HUES64 (cell line): ENCODE measurements at regions not wholly inside any gene's neighbourhood (a gene's known extent, or its start where the extent isn't known, plus 50 kb on each side); places are given as distances from the start of the nearest gene placed in this dataset.

ENCODE experiments used
- H3K27ac ChIP-seq: 2 replicates; pipeline ENCODE4 v1.7.0; 2013; ENCODE audit warnings: low read depth, low read length, inconsistent platforms
- H3K27me3 ChIP-seq: 2 replicates; pipeline ENCODE4 v1.6.1; 2013; ENCODE audit warnings: mild to moderate bottlenecking, low read length; ENCODE audit not compliant: insufficient read depth
- H3K36me3 ChIP-seq: 2 replicates; pipeline ENCODE4 v1.6.1; 2013; ENCODE audit warnings: mild to moderate bottlenecking, low read length; ENCODE audit not compliant: insufficient read depth
- H3K4me1 ChIP-seq: 2 replicates; pipeline ENCODE4 v1.6.1; 2013; ENCODE audit warnings: mild to moderate bottlenecking, low read length, moderate library complexity; ENCODE audit not compliant: insufficient read depth
- H3K4me3 ChIP-seq: 2 replicates; pipeline ENCODE4 v1.5.1; 2013; ENCODE audit warnings: mild to moderate bottlenecking, low read length, moderate library complexity
- H3K9ac ChIP-seq: 2 replicates; pipeline ENCODE4 v1.6.1; 2013; ENCODE audit warnings: mild to moderate bottlenecking, low read depth, low read length
- H3K9me3 ChIP-seq: 2 replicates; pipeline ENCODE4 v1.6.1; 2013; ENCODE audit warnings: low read depth, low read length; ENCODE audit not compliant: insufficient read depth
- WGBS: fragments of 150-250, 120-280 bp; methylation state at CpG from one replicate; pipeline ENCODE4 v1.1.7; 2013; ENCODE audit warnings: missing lambda C conversion rate; 5-methylcytosine and 5-hydroxymethylcytosine counted together

GRCh38 chr4:144799486-144799885, 153.5 kb downstream of the HHIP start:
- Histone ChIP-seq H3K36me3 (no peaks in the 10 kb centered on the region), H3K27me3 (no peaks in the 10 kb centered on the region), H3K4me3 (no peak overlapping the region), H3K9ac (no peak overlapping the region), H3K9me3 (no peaks in the 10 kb centered on the region), H3K4me1 (no peaks in the 10 kb centered on the region), H3K27ac (no peak overlapping the region)
- 97% methylated on average over 2 of the region's 2 CpGs for WGBS

DNA sequence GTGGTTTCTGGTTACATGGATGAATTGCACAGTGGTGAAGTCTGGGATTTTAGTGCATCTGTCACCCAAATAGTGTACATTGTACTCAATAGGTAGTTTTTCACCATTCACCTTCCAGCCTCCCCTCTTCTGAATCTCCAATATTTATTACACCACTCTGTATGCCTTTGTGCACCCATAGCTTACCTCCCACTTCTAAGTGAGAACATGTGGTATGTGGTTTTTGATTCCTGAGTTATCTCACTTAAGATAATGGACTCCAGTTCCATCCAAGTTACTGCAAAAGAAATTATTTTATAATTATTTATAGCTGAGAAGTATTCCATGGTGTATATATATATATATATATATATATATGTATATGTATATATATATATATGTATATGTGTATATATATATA, 155.8 kb downstream of the HHIP start:
- Histone ChIP-seq H3K4me3 (no peak overlapping the region), H3K27me3 (no peaks in the 10 kb centered on the region), H3K9me3 (no peaks in the 10 kb centered on the region), H3K4me1 (no peaks in the 10 kb centered on the region), H3K36me3 (no peaks in the 10 kb centered on the region), H3K27ac (no peak overlapping the region), H3K9ac (no peak overlapping the region)

- 100% methylated on average over 2 of the region's 3 CpGs for WGBS
- Histone ChIP-seq H3K27ac (no peak overlapping the region), H3K4me1 (0 out of 2 replicates have a peak, but pooled peaks cover 6% of the 10 kb centered on the region), H3K4me3 (no peak overlapping the region), H3K9me3 (peaks cover 17% of the 10 kb centered on the region), H3K36me3 (no peaks in the 10 kb centered on the region), H3K9ac (no peak overlapping the region), H3K27me3 (no peaks in the 10 kb centered on the region)
Measured at GRCh38 chr4:144808034-144808433, 162.1 kb downstream of the HHIP start.

DNA sequence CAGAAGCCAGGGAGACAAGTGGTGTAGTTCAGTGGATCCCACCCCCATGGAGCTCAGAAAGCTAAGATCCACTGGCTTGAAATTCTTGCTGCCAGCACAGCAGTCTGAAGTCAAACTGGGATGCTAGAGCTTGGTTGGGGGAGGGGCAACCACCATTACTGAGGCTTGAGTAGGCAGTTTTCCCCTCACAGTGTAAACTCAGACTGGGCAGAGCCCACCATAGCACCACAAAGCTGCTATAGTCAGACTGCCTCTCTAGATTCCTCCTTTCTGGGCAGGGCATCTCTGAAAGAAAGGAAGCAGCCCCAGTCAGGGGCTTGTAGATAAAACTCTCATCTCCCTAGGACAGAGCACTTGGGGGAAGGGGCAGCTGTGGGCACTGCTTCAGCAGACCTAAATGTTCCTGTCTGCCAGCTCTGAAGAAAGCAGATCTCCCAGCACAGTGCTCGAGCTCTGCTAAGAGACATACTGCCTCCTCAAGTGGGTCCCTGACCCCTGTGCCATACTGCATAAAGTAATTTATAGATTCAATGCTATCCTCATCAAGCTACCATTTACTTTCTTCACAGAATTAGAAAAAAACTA, 163.2 kb downstream of the HHIP start:
- no peaks in the 10 kb centered on the region for H3K27me3 ChIP-seq

GRCh38 chr4:144816668-144817067, 170.7 kb downstream of the HHIP start:
- Histone ChIP-seq H3K9ac (no peak overlapping the region), H3K4me1 (no peaks in the 10 kb centered on the region), H3K36me3 (no peaks in the 10 kb centered on the region), H3K27me3 (no peaks in the 10 kb centered on the region), H3K27ac (no peak overlapping the region), H3K9me3 (0 out of 2 replicates have a peak, but pooled peaks cover 2% of the 10 kb centered on the region), H3K4me3 (no peak overlapping the region)

More for the DNA sequence above, 163.2 kb downstream of the HHIP start:
- no peaks in the 10 kb centered on the region for H3K36me3 ChIP-seq
- WGBS = 61% methylated on average over 1 of the region's 1 CpG
- peak overlapping the region; percentile 48 for H3K4me3 ChIP-seq
- H3K4me1 ChIP-seq = 0 out of 2 replicates have a peak, but pooled peaks cover 6% of the 10 kb centered on the region
- peaks cover 17% of the 10 kb centered on the region for H3K9me3 ChIP-seq
- H3K9ac ChIP-seq = peak overlapping the region; percentile 75
- peak overlapping the region; percentile 84 for H3K27ac ChIP-seq

GRCh38 chr4:144817081-144817480, 171.1 kb downstream of the HHIP start:
- Histone ChIP-seq H3K36me3 (no peaks in the 10 kb centered on the region), H3K27ac (no peak overlapping the region), H3K27me3 (no peaks in the 10 kb centered on the region), H3K4me1 (no peaks in the 10 kb centered on the region), H3K9me3 (0 out of 2 replicates have a peak, but pooled peaks cover 2% of the 10 kb centered on the region), H3K4me3 (no peak overlapping the region), H3K9ac (no peak overlapping the region)

GRCh38 chr4:144818136-144818535, 172.2 kb downstream of the HHIP start:
- Histone ChIP-seq H3K27me3 (no peaks in the 10 kb centered on the region), H3K4me1 (no peaks in the 10 kb centered on the region), H3K9ac (no peak overlapping the region), H3K36me3 (no peaks in the 10 kb centered on the region), H3K4me3 (no peak overlapping the region), H3K9me3 (no peaks in the 10 kb centered on the region), H3K27ac (no peak overlapping the region)
- WGBS = 98% methylated on average over 3 of the region's 3 CpGs

GRCh38 chr4:144819591-144819990, 173.6 kb downstream of the HHIP start:
- no peak overlapping the region for H3K4me3 ChIP-seq
- no peak overlapping the region for H3K27ac ChIP-seq
- H3K9me3 ChIP-seq = no peaks in the 10 kb centered on the region
- H3K4me1 ChIP-seq = no peaks in the 10 kb centered on the region
- WGBS = 94% methylated on average over 3 of the region's 3 CpGs
- H3K27me3 ChIP-seq = no peaks in the 10 kb centered on the region
- no peaks in the 10 kb centered on the region for H3K36me3 ChIP-seq
- no peak overlapping the region for H3K9ac ChIP-seq

DNA sequence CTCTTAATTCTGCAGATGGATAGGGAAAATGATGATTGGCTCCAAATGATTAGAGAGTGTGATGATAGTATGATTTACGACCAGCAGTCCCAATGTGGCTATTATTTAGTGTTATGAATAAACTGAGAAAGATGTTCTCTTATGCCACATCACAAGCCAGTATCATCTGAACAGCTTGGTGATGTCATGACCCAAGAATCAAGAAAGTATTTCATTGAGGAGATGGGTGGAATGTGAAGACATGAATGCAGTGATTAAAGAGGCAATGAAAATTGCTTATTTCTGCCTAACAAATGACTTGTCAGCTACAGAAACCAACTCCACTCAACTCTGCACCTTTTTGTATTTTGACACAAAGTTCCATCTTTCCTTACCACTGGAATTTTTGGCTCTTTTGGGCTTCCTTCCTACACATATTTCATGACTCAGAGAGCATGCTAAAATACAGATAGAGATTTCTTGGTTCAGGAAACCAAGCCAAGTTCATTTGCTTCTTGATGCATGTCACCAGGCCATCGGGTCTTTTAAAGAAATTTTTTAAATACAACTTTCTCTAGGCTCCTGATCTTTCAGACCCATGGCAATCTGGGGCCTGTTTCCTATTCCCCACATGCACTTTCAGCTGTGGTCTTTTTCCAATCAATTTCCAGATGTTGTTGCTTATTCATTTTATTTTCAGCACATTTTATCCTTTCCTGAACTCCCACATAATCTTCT, 174.2 kb downstream of the HHIP start:
- Histone ChIP-seq H3K9ac (no peak overlapping the region), H3K9me3 (no peaks in the 10 kb centered on the region), H3K27ac (no peak overlapping the region), H3K36me3 (no peaks in the 10 kb centered on the region), H3K4me1 (no peaks in the 10 kb centered on the region), H3K4me3 (no peak overlapping the region), H3K27me3 (no peaks in the 10 kb centered on the region)
- WGBS = 94% methylated on average over 2 of the region's 2 CpGs

GRCh38 chr4:144820728-144821085, 174.8 kb downstream of the HHIP start:
- no peak overlapping the region for H3K4me3 ChIP-seq
- H3K27ac ChIP-seq = no peak overlapping the region
- no peaks in the 10 kb centered on the region for H3K27me3 ChIP-seq
- no peaks in the 10 kb centered on the region for H3K4me1 ChIP-seq
- no peaks in the 10 kb centered on the region for H3K9me3 ChIP-seq
- WGBS = 89% methylated on average over 2 of the region's 2 CpGs
- no peak overlapping the region for H3K9ac ChIP-seq
- H3K36me3 ChIP-seq = no peaks in the 10 kb centered on the region

DNA sequence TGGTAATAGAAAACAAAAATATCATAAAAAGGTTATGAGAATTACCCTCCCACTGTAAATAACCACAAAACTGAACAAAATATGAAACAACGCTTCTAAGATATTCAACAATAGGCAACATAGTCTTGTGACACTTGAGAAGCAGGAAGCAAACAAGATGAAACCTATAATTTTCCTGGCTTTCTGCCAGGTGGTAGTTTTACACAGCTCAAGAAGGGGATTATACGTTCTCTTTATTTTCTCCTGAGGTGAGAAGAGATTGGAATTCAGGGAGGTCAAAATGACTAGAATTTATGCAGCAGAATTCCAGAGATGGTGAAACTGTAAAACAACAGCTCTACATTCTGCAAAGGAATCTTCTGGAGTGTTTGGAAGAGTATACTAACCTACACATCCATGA, 186.0 kb downstream of the HHIP start:
- 92% methylated on average over 2 of the region's 2 CpGs for WGBS
- no peak overlapping the region for H3K27ac ChIP-seq
- no peaks in the 10 kb centered on the region for H3K4me1 ChIP-seq
- H3K9me3 ChIP-seq = no peaks in the 10 kb centered on the region
- no peaks in the 10 kb centered on the region for H3K36me3 ChIP-seq
- no peaks in the 10 kb centered on the region for H3K27me3 ChIP-seq
- no peak overlapping the region for H3K9ac ChIP-seq
- H3K4me3 ChIP-seq = no peak overlapping the region
